H1 (cell line): ENCODE measurements at regions not wholly inside any gene's neighbourhood (a gene's known extent, or its start where the extent isn't known, plus 50 kb on each side); places are given as distances from the start of the nearest gene placed in this dataset.

Source experiments
- ATF2 ChIP-seq: IDR thresholded peaks from 2 replicates; pipeline ENCODE4 v1.6.1; 2012; ENCODE audit warnings: low read length, inconsistent platforms
- NRF1 ChIP-seq: IDR thresholded peaks from 2 replicates; pipeline ENCODE4 v1.6.1; 2011; ENCODE audit warnings: mild to moderate bottlenecking, low read depth, low read length, improper control_type of control experiment
- TBP ChIP-seq: IDR thresholded peaks from 2 replicates; pipeline ENCODE4 v1.6.1; 2011; ENCODE audit warnings: low read depth, low read length, improper control_type of control experiment

- no peak for TF ChIP-seq ATF2
- no peak for TF ChIP-seq TBP
- TF ChIP-seq NRF1: no peak
Observed at GRCh38 chr12:78793982-78794381, 70.6 kb upstream of the SYT1 start (continued).
